ENCODE measurements at regions not wholly inside any gene's neighbourhood (a gene's known extent, or its start where the extent isn't known, plus 50 kb on each side); places are given as distances from the start of the nearest gene placed in this dataset.

DNA sequence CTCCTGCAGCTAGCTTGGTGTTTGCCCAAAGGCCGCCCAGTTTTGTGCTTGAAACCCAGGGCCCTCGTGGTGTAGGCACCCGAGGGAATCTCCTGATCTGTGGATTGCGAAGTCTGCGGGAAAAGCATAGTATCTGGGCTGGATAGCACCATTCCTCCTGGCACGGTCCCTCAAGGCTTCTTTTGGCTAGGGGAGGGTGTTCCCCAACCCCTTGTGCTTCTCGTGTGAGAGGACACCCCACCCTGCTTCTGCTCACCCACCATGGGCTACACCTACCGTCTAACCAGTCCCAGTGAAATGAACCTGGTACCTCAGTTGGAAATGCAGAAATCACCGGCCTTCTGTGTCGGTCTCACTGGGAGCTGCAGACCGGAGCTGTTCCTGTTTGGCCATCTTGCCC is 403.5 kb downstream of the USP25 start:
- TF ChIP-seq, protein P1, sequence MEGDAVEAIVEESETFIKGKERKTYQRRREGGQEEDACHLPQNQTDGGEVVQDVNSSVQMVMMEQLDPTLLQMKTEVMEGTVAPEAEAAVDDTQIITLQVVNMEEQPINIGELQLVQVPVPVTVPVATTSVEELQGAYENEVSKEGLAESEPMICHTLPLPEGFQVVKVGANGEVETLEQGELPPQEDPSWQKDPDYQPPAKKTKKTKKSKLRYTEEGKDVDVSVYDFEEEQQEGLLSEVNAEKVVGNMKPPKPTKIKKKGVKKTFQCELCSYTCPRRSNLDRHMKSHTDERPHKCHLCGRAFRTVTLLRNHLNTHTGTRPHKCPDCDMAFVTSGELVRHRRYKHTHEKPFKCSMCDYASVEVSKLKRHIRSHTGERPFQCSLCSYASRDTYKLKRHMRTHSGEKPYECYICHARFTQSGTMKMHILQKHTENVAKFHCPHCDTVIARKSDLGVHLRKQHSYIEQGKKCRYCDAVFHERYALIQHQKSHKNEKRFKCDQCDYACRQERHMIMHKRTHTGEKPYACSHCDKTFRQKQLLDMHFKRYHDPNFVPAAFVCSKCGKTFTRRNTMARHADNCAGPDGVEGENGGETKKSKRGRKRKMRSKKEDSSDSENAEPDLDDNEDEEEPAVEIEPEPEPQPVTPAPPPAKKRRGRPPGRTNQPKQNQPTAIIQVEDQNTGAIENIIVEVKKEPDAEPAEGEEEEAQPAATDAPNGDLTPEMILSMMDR (IDR thresholded peaks at IDR 0.05), result no peak
- Histone ChIP-seq H3K4me1 (no peaks in the 10 kb centered on the region), H3K27ac (no peak overlapping the region), H3K4me3 (no peak overlapping the region), H3K9me3 (no peaks in the 10 kb centered on the region), H3K36me3 (no peaks in the 10 kb centered on the region), H3K27me3 (no peaks in the 10 kb centered on the region)
- DNase-seq (ENCODE audit: low spot score), result no peak

DNA sequence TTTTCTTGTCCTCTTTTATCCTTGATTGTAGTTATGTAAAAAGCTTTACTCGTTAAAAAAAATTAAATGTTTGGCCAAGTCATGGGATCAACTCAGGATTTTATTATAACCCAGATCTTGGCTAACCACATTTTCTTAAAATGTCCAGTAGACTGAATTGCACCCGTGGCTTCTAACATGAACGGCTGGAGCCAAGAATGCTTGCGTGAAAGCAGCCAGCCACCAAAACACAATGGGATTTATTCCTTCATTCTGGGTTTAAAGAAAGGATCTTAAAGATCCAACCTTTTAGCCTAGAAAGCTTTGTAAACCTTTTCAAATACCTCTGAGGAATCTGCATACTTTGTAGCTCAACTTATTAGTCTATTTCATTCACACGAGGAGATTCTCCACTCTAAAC is 404.4 kb downstream of the USP25 start:
- H3K36me3 ChIP-seq, result no peaks in the 10 kb centered on the region
- no peak for DNase-seq (ENCODE audit: low spot score)
- no peak overlapping the region for H3K27ac ChIP-seq
- H3K4me1 ChIP-seq, result no peaks in the 10 kb centered on the region
- TF ChIP-seq, protein P1 (IDR thresholded peaks at IDR 0.05), result no peak
- H3K27me3 ChIP-seq, result no peaks in the 10 kb centered on the region
- no peak overlapping the region for H3K4me3 ChIP-seq
- no peaks in the 10 kb centered on the region for H3K9me3 ChIP-seq

DNA sequence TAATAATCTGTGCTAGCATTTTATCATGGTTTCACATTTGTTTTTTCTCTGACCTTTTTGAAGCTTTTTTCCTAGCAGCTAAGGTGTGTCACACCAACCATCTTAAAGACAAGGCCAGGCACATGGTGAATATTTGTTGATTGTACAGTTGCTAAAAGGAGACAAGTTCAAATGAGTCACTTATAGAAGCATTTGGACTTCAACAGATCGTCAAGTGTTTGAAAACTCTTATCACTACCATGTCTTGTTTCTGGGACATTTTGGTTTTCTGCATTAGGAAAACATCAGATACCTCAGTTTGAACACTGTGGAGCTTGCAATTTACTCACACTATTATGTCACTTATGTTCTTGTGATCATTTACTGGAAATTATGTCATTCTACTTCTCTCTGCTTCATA is 407.3 kb downstream of the USP25 start:
- no peak overlapping the region for H3K27ac ChIP-seq
- no peaks in the 10 kb centered on the region for H3K4me1 ChIP-seq
- H3K9me3 ChIP-seq, result no peaks in the 10 kb centered on the region
- no peaks in the 10 kb centered on the region for H3K27me3 ChIP-seq
- no peaks in the 10 kb centered on the region for H3K36me3 ChIP-seq
- no peak for DNase-seq (ENCODE audit: low spot score)
- H3K4me3 ChIP-seq, result no peak overlapping the region
- TF ChIP-seq, protein P1 (IDR thresholded peaks at IDR 0.05), result no peak

DNA sequence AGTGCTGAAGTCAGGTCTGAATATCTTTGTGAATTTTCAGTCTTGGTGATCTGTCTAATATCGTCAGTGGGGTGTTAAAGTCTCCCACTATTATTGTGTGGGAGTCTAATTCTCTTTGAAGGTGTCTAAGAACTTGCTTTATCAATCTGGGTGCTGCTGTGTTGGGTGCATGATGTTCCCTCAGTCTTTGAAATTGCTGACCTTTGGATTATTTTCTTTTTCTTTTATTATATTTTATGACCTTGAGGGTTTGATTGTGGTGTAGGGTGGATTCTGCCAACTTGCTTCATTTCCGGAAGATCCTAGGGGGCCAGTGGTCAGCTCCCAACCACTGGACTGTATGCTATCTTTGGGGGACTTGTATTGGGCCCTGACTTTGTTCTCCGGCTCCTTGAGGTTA is 415.3 kb downstream of the USP25 start:
- no peaks in the 10 kb centered on the region for H3K4me1 ChIP-seq
- no peak for DNase-seq (ENCODE audit: low spot score)
- H3K27ac ChIP-seq, result no peak overlapping the region
- TF ChIP-seq, protein P1 (IDR thresholded peaks at IDR 0.05), result no peak
- no peaks in the 10 kb centered on the region for H3K27me3 ChIP-seq
- H3K4me3 ChIP-seq, result no peak overlapping the region
- H3K9me3 ChIP-seq, result no peaks in the 10 kb centered on the region
- no peaks in the 10 kb centered on the region for H3K36me3 ChIP-seq

DNA sequence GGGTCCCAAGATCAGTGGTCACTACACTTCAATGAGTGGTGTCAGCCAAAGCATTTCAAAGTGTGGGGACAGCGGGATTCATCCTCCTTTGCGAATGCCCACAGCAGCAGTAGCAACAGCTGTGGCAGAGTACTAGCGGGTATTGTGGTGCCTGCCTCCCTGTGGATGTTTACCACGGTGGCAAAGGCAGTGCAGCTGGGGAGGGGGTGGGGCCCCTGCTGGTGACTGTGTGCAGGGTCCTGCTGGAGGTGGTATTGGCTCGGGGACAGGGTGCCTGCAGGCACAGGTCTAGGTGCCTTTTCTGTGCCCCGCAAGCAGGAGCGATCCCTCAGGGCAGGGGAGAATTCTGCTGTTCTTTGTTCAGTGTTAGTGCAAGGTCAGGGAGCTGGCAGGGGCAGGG is 415.7 kb downstream of the USP25 start:
- H3K27me3 ChIP-seq, result no peaks in the 10 kb centered on the region
- no peak overlapping the region for H3K4me3 ChIP-seq
- H3K36me3 ChIP-seq, result no peaks in the 10 kb centered on the region
- H3K9me3 ChIP-seq, result no peaks in the 10 kb centered on the region
- DNase-seq (ENCODE audit: low spot score), result no peak
- TF ChIP-seq, protein P1 (IDR thresholded peaks at IDR 0.05), result no peak
- no peaks in the 10 kb centered on the region for H3K4me1 ChIP-seq
- no peak overlapping the region for H3K27ac ChIP-seq

DNA sequence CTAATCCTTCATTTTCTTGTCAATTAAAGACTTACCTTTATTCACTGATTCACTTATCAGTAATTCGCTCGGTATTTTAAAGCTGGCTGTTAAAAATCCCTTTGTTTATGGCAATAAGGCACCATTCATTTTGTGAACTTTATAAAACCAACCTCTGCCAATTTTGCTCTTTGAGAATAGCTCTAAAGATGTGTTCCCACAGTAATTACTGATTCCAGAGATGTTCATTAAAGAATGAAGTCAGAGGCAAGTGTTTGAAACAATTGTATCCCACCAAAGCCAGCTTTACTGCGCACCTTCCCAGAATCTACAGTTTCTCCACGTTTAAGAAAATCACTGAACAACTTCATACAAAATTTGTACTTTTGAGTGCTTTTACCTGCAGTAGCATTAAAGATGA is 424.5 kb downstream of the USP25 start:
- H3K4me3 ChIP-seq, result no peak overlapping the region
- no peaks in the 10 kb centered on the region for H3K36me3 ChIP-seq
- no peaks in the 10 kb centered on the region for H3K4me1 ChIP-seq
- no peaks in the 10 kb centered on the region for H3K27me3 ChIP-seq
- DNase-seq (ENCODE audit: low spot score), result no peak
- H3K27ac ChIP-seq, result no peak overlapping the region
- no peaks in the 10 kb centered on the region for H3K9me3 ChIP-seq
- TF ChIP-seq, protein P1 (IDR thresholded peaks at IDR 0.05), result no peak
